Panc1 (cell line): ENCODE measurements at regions not wholly inside any gene's neighbourhood (a gene's known extent, or its start where the extent isn't known, plus 50 kb on each side); places are given as distances from the start of the nearest gene placed in this dataset.

Experiments used
- CTCF ChIP-seq: fragments of 450-650 bp; IDR thresholded peaks from 2 replicates; pipeline ENCODE4 v1.5.1; 2017; ENCODE audit warnings: mild to moderate bottlenecking
- REST ChIP-seq, 2 experiments: IDR thresholded peaks; 2 replicates each; pipeline ENCODE4 v1.6.1; 2011 to 2012; ENCODE audit warnings: low read depth in 2 of 2, control low read depth in 1 of 2, low read length in 1 of 2, mild to moderate bottlenecking in 1 of 2, moderate library complexity in 1 of 2; ENCODE audit not compliant: insufficient read depth in 1 of 2
- SIN3A ChIP-seq: IDR thresholded peaks from 2 replicates; pipeline ENCODE4 v1.6.1; 2012; ENCODE audit warnings: low read depth, mild to moderate bottlenecking, low read length, moderate library complexity, borderline replicate concordance; ENCODE audit not compliant: insufficient read depth

- TF ChIP-seq CTCF (no peak), REST (IDR thresholded peaks at IDR 0.05; ENCODE audit: insufficient read depth in 1 of 2, low read depth in 2 of 2, low read length in 1 of 2) (no peak), SIN3A (no peak)
Measured at GRCh38 chr2:125935559-125935958, 720.4 kb upstream of the GYPC start.
